GM10266 (cell line): ENCODE measurements at regions not wholly inside any gene's neighbourhood (a gene's known extent, or its start where the extent isn't known, plus 50 kb on each side); places are given as distances from the start of the nearest gene placed in this dataset.

Experiments used
- DNase-seq: peaks from one replicate; pipeline ENCODE4 v3.0.0; 2012; ENCODE audit errors: extremely low spot score
- CTCF ChIP-seq: IDR thresholded peaks from 2 replicates; pipeline ENCODE4 v1.5.1; 2012; ENCODE audit warnings: mild to moderate bottlenecking, low read depth; ENCODE audit not compliant: control insufficient read depth, insufficient read depth; ENCODE audit errors: missing control alignments

DNA sequence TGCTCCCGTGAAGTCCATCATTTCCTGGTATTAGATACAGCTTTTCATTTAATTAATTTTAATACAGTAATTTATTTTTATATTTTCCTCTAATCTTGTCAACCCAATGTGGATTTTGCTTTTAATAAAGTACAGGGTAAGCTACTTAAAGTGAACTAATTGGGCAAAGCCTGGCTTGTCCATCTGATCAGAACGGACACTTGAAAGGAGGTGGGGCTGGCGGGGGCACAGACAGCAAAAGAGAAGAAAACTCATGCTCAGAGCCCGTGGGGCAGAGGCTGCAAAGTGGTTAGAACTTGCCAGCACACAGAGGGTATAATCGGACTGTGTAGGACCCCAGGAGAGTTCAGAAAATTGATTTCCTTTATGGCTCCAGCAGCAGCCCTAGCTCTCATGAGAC is 443.1 kb upstream of the MDFIC2 start:
- TF ChIP-seq CTCF, result no peak
- DNase-seq, result no peak

- no peak for DNase-seq
- no peak for TF ChIP-seq CTCF
Measured at GRCh38 chr3:70754314-70754713, 441.9 kb upstream of the MDFIC2 start.

DNA sequence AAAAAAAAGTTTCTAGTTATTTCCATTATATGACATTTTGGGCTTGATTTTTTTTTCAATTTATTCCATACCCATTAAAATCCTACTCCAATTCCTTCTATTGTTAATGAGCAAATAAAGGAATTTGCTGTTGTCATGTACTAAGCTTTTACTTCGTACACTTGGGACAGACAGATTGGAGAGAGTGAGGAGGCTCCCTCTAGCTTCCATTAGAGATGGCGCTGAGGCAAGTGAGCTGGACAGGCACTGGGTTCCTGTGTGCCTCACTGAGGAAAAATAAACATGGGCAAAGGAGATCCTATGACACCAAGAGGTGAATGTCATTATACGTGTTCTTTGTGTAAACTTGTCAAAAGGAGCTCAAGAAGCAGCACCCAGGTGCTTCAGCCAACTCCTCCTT is 441.1 kb upstream of the MDFIC2 start:
- DNase-seq, result no peak
- no peak for TF ChIP-seq CTCF

- no peak for TF ChIP-seq CTCF
- DNase-seq, result no peak
Measured at GRCh38 chr3:70752051-70752450, 439.6 kb upstream of the MDFIC2 start.

DNA sequence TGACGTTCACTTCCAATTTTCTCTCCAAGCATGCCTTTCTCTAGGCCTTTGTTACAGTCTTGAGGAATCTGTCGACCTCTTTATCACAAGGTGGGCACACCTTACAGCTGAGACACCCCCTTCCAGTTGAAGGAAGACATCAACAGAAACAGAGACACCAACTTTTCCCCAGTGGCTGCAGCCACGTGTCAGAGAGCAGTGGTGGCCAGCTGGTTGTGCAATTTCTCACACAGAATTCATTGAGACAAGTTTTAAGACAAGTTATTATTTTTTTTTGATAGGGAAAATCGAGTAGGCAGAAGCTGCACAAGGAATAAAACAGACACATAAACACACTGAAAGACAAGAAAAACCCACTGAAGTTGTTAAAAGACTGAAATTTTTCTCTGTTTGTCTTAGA is 436.7 kb upstream of the MDFIC2 start:
- DNase-seq, result no peak
- TF ChIP-seq CTCF, result no peak

DNA sequence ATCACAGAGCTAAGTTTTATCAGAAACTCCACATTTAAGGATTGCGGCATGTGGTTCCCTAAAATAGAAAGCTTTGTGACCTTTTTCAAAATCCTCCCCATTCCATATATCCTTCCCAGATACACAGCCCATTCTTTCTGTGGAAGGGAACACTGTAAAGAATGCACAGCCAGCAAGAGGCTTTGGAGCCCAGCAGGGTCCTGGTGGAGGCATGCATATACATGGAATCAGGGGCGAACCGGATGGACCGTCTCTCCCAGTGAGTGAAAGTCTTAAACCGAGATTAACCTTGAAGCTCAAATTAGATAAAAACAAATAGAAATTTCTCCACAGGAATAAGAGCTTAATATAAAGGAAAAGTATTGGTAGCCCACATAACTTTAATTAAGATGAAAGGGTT is 436.2 kb upstream of the MDFIC2 start:
- DNase-seq, result no peak
- TF ChIP-seq CTCF, result no peak

DNA sequence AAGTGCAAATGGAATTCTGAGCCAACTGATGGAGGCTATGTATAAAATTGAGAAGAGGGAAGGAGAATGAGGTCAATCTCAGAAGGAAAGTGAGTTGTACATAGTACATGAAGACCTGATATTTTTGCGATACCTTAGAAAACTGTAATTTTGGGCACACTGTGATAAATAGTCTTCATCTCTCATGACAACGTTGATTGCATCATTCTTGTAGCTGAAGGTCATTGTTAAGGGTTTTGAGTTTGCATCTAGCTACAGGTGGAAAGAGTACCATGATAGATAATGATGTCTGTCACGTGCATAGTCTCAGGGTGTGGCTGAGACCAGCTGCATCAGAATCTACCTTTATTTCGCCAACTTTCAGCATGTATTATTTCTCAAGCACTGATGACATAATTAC is 435.4 kb upstream of the MDFIC2 start:
- TF ChIP-seq CTCF, result no peak
- DNase-seq, result no peak
